Liver (tissue), 8 donors: ENCODE measurements at regions not wholly inside any gene's neighbourhood (a gene's known extent, or its start where the extent isn't known, plus 50 kb on each side); places are given as distances from the start of the nearest gene placed in this dataset.
"Not testable (repeated sequence)": the region's sequence is repeated elsewhere in the genome, so short reads cannot be mapped to it uniquely, and the experiment has no call there.

Experiments used
- DNase-seq: peaks from one replicate; pipeline ENCODE4 v3.0.0-alpha.2; 2017; ENCODE audit warnings: low spot score
- H3K27ac ChIP-seq, 2 donors: one replicate each; pipeline ENCODE4 v1.7.0; 2013; ENCODE audit warnings: inconsistent platforms in 2 of 2, low read length in 2 of 2, control low read depth in 1 of 2, low read depth in 1 of 2, mild to moderate bottlenecking in 1 of 2
- H3K27me3 ChIP-seq, 4 donors: one replicate each; pipeline versions ENCODE4 v1.6.1 to v1.7.0; 2013; ENCODE audit warnings: low read length in 3 of 4, inconsistent platforms in 1 of 4, mild to moderate bottlenecking in 1 of 4, moderate library complexity in 1 of 4; ENCODE audit not compliant: control insufficient read depth in 4 of 4, insufficient read depth in 4 of 4
- H3K36me3 ChIP-seq, 4 donors: one replicate each; pipeline versions ENCODE4 v1.6.1 to v1.7.0; 2013; ENCODE audit warnings: low read length in 3 of 4, mild to moderate bottlenecking in 3 of 4, low read depth in 1 of 4, moderate library complexity in 1 of 4; ENCODE audit not compliant: control insufficient read depth in 4 of 4, insufficient read depth in 3 of 4
- H3K4me1 ChIP-seq, 4 donors: one replicate each; pipeline versions ENCODE4 v1.6.1 to v1.7.0; 2013; ENCODE audit warnings: low read length in 3 of 4, mild to moderate bottlenecking in 3 of 4, moderate library complexity in 1 of 4; ENCODE audit not compliant: control insufficient read depth in 4 of 4, insufficient read depth in 4 of 4
- H3K4me3 ChIP-seq, 3 donors: one replicate each; pipeline versions ENCODE4 v1.6.1 to v1.7.0; 2013; ENCODE audit warnings: low read length in 3 of 3, control low read depth in 1 of 3, low read depth in 1 of 3, mild to moderate bottlenecking in 1 of 3
- H3K9ac ChIP-seq, 2 donors: one replicate each; pipeline ENCODE4 v1.7.0; 2013; ENCODE audit warnings: low read length in 2 of 2, mild to moderate bottlenecking in 2 of 2, moderate library complexity in 2 of 2, control low read depth in 1 of 2, low read depth in 1 of 2
- H3K9me3 ChIP-seq, 4 donors: one replicate each; pipeline versions ENCODE4 v1.6.1 to v1.7.0; 2013; ENCODE audit warnings: low read length in 3 of 4; ENCODE audit not compliant: control insufficient read depth in 4 of 4
- ATF3 ChIP-seq: IDR thresholded peaks from 2 replicates; pipeline ENCODE4 v1.6.1; 2016; ENCODE audit warnings: antibody characterized with exemption
- CTCF ChIP-seq: fragments of 150-350 bp; IDR thresholded peaks from 2 replicates; pipeline ENCODE4 v1.5.1; 2017; ENCODE audit warnings: improper control_type of control experiment, low read depth, low read length; ENCODE audit not compliant: missing input control
- EGR1 ChIP-seq, 2 donors: IDR thresholded peaks; 2 replicates each; pipeline ENCODE4 v1.6.1; 2016 to 2018; ENCODE audit warnings: antibody characterized with exemption in 2 of 2, low read depth in 2 of 2
- FOXA1 ChIP-seq: IDR thresholded peaks from 2 replicates; pipeline ENCODE4 v1.6.1; 2016; ENCODE audit warnings: antibody characterized with exemption
- FOXA2 ChIP-seq: IDR thresholded peaks from 2 replicates; pipeline ENCODE4 v1.6.1; 2016; ENCODE audit warnings: antibody characterized with exemption
- GABPA ChIP-seq, 2 donors: IDR thresholded peaks in 1 of 2; conservative IDR thresholded peaks in 1 of 2; 2 replicates each; pipeline ENCODE4 v1.6.1; 2016; ENCODE audit warnings: antibody characterized with exemption in 2 of 2, mild to moderate bottlenecking in 1 of 2, moderate library complexity in 1 of 2
- HNF4A ChIP-seq, 2 donors: conservative IDR thresholded peaks; 2 replicates each; pipeline ENCODE4 v1.6.1; 2016; ENCODE audit warnings: antibody characterized with exemption in 2 of 2, mild to moderate bottlenecking in 2 of 2
- HNF4G ChIP-seq: IDR thresholded peaks from 2 replicates; pipeline ENCODE4 v1.6.1; 2016; ENCODE audit warnings: antibody characterized with exemption
- JUND ChIP-seq, 2 donors: IDR thresholded peaks; 2 replicates each; pipeline ENCODE4 v1.6.1; 2016; ENCODE audit warnings: antibody characterized with exemption in 2 of 2
- NR2F2 ChIP-seq: IDR thresholded peaks from 2 replicates; pipeline ENCODE4 v1.6.1; 2016; ENCODE audit warnings: antibody characterized with exemption
- RAD21 ChIP-seq, 2 donors: IDR thresholded peaks; 2 replicates each; pipeline ENCODE4 v1.6.1; 2016; ENCODE audit warnings: antibody characterized with exemption in 2 of 2, mild to moderate bottlenecking in 2 of 2
- REST ChIP-seq: IDR thresholded peaks from 2 replicates; pipeline ENCODE4 v1.6.1; 2016; ENCODE audit warnings: antibody characterized with exemption, mild to moderate bottlenecking
- RXRA ChIP-seq, 2 donors: IDR thresholded peaks; 2 replicates each; pipeline ENCODE4 v1.6.1; 2017 to 2018; ENCODE audit warnings: antibody characterized with exemption in 2 of 2, mild to moderate bottlenecking in 1 of 2
- SP1 ChIP-seq: IDR thresholded peaks from 2 replicates; pipeline ENCODE4 v1.6.1; 2018; ENCODE audit warnings: antibody characterized with exemption, mild to moderate bottlenecking
- TAF1 ChIP-seq: conservative IDR thresholded peaks from 2 replicates; pipeline ENCODE4 v1.6.1; 2016; ENCODE audit warnings: antibody characterized with exemption, mild to moderate bottlenecking
- YY1 ChIP-seq: IDR thresholded peaks from 2 replicates; pipeline ENCODE4 v1.6.1; 2016; ENCODE audit warnings: antibody characterized with exemption, mild to moderate bottlenecking
- ZBTB33 ChIP-seq: IDR thresholded peaks from 2 replicates; pipeline ENCODE4 v1.6.1; 2016; ENCODE audit warnings: antibody characterized with exemption
- WGBS: extraction: QIAGEN DNeasy Blood & Tissue Kit; methylation state at CpG from one replicate; pipeline ENCODE4 v1.1.7; 2013; 5-methylcytosine and 5-hydroxymethylcytosine counted together
- TF ChIP-seq, protein P1 (sequence below): IDR thresholded peaks from 2 replicates; pipeline ENCODE4 v1.6.1; 2016; ENCODE audit warnings: antibody characterized with exemption
- donor health status: healthy.
- donor health status: healthy.
- donor health status: healthy.
- donor health status: healthy.
- donor health status: healthy.

- H3K27ac ChIP-seq, result peak overlapping the region in 1 of 2 donors; percentile 35
- no peak overlapping the region for H3K4me3 ChIP-seq
- WGBS, result 78% methylated on average over 5 of the region's 5 CpGs
- no peaks in the 10 kb centered on the region for H3K9me3 ChIP-seq
- H3K36me3 ChIP-seq, result no peaks in the 10 kb centered on the region
- H3K9ac ChIP-seq, result no peak overlapping the region
- DNase-seq, result no peak
- TF ChIP-seq, protein P1, sequence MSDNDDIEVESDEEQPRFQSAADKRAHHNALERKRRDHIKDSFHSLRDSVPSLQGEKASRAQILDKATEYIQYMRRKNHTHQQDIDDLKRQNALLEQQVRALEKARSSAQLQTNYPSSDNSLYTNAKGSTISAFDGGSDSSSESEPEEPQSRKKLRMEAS, result no peak
- TF ChIP-seq TAF1 (no peak), ZBTB33 (no peak), HNF4G (no peak), YY1 (no peak), JUND (IDR thresholded peaks at IDR 0.05) (no peak), GABPA (IDR thresholded peaks at IDR 0.05 in 1 of 2, conservative IDR thresholded peaks at IDR 0.05 in 1 of 2) (no peak), NR2F2 (no peak)
- H3K27me3 ChIP-seq, result no peaks in the 10 kb centered on the region
- no peaks in the 10 kb centered on the region for H3K4me1 ChIP-seq
These were observed 166.9 kb downstream of the HLX start for GRCh38 chr1:221045842-221046831.

DNA sequence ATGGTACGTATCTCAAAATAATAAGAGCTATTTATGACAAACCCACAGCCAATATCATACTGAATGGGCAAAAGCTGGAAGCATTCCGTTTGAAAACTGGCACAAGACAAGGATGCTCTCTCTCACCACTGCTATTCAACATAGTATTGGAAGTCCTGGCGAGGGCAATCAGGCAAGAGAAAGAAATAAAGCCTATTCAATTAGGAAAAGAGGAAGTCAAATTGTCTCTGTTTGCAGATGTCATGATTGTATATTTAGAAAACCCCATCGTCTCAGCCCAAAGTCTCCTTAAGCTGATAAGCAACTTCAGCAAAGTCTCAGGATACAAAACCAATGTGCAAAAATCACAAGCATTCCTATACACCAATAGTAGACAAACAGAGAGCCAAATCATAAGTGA, 172.1 kb downstream of the HLX start:
- 69% methylated on average over 4 of the region's 4 CpGs for WGBS
- not testable (repeated sequence) for H3K4me3 ChIP-seq, H3K4me1 ChIP-seq

GRCh38 chr1:221053889-221054288, 174.6 kb downstream of the HLX start:
- H3K36me3 ChIP-seq, result no peaks in the 10 kb centered on the region
- 36% methylated on average over 4 of the region's 4 CpGs for WGBS
- peak; percentile 31 for TF ChIP-seq FOXA2
- no peak for TF ChIP-seq REST
- TF ChIP-seq ATF3, result no peak
- TF ChIP-seq EGR1 (IDR thresholded peaks at IDR 0.05; ENCODE audit: low read depth in 2 of 2), result no peak
- TF ChIP-seq, protein P1, result peak; percentile 65
- no peak for TF ChIP-seq TAF1
- peak; percentile 36 to 45 for TF ChIP-seq RAD21 (IDR thresholded peaks at IDR 0.05)
- TF ChIP-seq HNF4A (conservative IDR thresholded peaks at IDR 0.05), result peak; percentile 27 to 61
- peak in 1 of 2 donors; percentile 25 for TF ChIP-seq GABPA (IDR thresholded peaks at IDR 0.05 in 1 of 2, conservative IDR thresholded peaks at IDR 0.05 in 1 of 2)
- TF ChIP-seq YY1, result peak; percentile 46
- TF ChIP-seq HNF4G, result no peak
- TF ChIP-seq SP1, result peak; percentile 20
- no peak for TF ChIP-seq NR2F2
- no peak for TF ChIP-seq CTCF
- TF ChIP-seq FOXA1, result no peak
- TF ChIP-seq JUND (IDR thresholded peaks at IDR 0.05), result peak in 1 of 2 donors; percentile 63
- peak; percentile 18 to 65 for TF ChIP-seq RXRA (IDR thresholded peaks at IDR 0.05)

More for the DNA sequence above, 172.1 kb downstream of the HLX start:
- H3K36me3 ChIP-seq, H3K27ac ChIP-seq, H3K9ac ChIP-seq, H3K9me3 ChIP-seq, DNase-seq, H3K27me3 ChIP-seq: not testable (repeated sequence)

More at GRCh38 chr1:221053889-221054288, 174.6 kb downstream of the HLX start:
- Histone ChIP-seq H3K9me3 (no peaks in the 10 kb centered on the region), H3K4me1 (peaks cover 4 to 8% (median 5%) of the 10 kb centered on the region in 4 donors), H3K4me3 (no peak overlapping the region), H3K9ac (no peak overlapping the region), H3K27me3 (no peaks in the 10 kb centered on the region), H3K27ac (no peak overlapping the region)
- DNase-seq, result no peak
